Stimulated activated CD4-positive, alpha-beta T cell treated with anti-CD3 and anti-CD28 coated beads, Interleukin-4, amount 100 ng/mL, for 24 hours (primary cell): ENCODE measurements at regions not wholly inside any gene's neighbourhood (a gene's known extent, or its start where the extent isn't known, plus 50 kb on each side); places are given as distances from the start of the nearest gene placed in this dataset.

Experiments
- DNase-seq: peaks from one replicate; pipeline ENCODE4 v3.0.0-alpha.2; 2020

DNA sequence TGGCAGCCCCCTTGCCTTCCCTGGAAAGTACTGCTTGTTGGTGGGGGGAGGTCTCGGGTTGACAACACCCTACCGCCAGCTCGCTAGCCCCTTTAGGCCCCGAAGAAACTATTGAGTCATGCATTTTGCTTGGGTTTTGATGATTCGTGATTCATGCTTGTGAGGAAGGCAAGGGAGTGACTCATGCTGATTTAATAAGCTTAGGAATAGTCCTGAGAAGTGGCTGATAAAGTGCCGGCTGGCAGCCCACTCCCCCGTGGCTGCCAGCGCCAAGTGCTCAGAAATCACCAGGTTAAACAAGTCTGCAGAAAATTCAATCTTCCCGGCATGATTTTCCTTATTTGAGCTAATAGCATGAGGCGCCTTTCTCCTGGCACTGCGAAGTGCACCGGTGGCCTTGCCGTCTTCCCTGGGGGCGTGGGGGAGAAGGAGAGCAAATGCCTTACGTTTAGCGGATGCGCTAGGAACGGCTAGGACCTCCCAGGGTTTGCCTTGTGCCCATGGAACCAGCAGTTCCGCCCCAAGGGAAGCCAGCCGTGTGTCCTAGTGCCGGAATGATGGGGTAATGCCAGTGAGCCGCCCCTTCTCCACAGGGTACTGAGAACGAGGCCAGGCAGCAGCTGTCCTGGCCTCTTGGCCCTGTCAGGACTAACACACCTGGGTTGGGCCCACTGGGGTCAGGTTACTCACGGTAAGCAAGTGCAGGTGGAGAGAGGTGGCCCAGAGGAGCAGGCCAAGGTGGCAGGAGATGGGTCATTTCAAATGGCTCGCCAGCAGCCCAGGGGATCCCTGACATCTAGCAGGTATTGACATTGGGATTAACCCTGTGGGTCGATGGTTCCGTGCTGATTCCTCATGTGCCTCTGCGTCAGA lies 151.9 kb downstream of the MACROH2A1 start:
- DNase-seq, result no peak

DNA sequence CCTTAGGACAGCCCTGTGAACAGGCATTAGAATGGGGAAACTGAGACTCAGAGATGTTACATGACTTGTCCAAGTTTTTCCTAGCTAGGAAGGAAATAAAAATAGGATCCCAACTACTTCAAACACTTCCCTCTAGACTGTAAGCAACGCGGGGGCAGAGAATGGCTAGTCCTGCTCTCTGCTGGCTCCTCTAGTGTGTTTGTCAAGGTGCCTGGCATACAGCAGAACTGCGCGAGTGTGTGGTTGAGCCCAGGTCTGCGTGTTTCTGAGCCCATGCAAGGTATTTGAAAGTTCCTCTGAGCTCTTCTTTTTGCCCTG lies 152.5 kb downstream of the MACROH2A1 start:
- DNase-seq, result no peak

DNA sequence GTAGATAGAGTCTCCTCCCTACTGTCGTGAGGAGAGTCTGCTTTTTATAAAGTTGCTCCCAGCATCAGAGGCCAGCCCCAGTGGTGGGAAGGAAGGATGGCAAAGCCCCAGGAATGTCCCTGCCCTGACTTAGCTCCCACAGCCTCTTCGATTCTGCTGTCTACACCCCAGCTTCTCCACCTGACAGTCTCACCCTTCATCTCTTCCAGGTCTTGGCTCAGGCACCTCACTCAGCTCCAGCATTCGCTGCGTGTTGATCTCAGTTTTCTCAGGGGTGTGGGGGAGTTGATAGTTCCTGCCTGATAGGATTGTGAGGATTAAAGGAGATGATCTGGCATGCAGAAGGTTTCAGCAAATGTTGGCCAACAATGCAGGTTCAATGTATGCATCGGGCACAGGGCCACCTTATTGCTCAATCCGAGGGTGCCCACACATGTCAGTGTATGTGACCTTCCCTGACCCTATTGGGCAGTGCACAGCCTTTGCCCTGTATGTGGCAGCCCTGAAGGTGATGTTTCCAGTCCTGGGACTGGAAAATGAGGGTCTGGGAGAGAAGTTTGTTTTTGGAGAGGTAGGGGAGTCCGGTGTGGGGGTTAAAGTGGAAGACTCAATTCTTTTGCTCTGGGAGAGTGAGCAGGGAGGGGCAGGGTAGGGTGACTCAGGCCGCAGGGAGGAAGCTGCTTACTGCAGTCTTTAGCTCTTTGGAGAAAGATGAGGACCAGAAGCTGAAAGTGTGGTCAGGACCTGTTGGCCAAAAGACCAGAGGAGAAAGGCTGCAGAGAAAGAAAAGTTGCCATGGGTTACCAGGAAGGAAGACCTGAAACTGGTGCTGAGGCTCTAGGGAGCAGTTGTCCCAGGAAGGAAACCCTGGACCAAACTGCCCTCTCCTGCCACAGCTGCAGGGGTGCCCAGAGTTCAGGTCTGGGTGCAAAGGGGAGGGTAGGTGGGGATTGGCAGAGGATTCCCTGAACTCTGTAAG lies 153.2 kb downstream of the MACROH2A1 start:
- no peak for DNase-seq

DNA sequence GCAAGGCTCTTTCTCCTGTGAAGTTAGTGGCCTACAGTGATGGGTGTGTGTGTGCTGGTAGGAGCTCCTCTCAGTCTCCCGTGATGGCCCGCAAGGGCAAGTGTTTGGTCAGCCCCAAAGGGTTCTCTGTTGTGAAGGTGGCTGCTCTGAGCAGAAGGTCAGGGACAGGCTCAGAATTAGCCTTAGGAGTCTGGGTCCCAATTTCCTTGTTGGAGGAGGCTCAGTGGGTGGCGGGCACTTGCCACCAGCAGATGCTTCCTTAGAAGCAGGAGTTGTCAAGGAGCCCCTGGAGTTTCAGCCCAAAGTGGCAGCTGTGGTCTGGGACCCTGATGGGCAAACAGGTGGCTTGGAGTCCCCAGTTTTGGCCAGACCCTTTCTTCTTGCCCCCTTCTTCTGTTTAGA lies 154.4 kb downstream of the MACROH2A1 start:
- DNase-seq, result no peak

DNA sequence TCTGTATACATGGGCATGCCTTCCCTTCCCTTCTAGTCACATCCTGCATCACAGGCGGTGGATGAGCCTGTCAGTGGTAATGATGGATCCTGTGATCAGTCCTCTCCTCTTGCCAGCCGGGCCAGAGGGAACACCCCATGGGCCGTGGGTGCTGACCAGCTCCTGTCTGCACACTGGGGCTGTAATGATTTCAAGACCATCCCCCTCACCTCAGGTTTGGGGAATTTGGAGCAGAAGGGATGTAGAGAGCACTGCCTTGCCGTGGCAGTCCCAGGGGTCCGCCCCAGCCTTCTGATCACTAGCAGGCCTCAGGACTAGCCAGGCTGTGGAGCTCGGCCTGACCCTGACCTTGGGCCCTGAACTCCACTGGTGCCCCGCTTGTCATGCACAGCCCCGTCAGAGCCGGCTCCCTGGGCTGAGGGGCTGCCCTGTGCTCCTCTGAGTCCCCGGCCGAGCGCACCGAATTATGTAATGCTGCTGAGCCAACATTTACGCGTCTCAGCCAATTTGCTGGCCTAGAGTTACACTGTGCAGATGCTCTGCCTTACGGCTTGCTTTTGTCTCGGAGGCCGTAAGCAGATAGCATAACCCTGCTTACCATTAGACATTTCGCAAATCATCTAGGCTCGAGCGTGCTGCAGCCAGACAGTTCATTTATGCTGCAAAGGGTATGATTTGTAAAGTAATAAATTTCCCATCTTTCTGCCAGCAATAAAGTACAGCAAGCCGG lies 155.3 kb downstream of the MACROH2A1 start:
- no peak for DNase-seq

DNA sequence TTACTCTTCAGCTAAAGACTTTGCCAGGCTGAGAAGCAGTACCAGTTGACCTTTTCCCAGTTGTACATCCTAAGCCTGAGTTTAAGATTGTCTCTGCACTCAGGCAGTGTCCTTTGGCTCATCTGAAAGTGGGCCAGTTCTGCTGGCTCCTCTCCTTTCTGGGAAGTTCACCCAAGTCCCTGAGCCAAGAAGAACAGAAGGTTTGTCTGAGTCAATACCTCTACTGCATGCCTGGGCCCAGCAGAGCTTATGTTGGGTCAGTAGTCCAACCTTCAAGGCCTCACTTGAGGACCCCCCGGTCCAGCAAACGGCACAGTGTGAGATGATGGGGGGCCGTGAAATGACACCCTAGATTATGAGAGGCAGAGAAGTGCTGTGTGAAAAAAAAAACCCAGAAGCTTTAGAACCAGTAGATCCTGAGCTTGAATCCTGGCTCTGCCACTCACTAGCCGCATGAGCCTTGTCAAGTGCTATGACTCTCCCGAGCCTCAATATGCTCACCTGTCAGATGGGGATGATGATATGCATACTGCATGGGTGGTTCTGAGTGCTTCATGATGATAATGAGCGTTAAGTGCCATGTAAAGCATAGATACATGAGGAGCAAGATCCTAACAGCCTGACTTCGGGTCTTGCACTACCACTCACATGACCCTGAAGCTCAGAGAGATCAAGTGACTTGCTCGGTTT lies 156.0 kb downstream of the MACROH2A1 start:
- DNase-seq, result no peak

DNA sequence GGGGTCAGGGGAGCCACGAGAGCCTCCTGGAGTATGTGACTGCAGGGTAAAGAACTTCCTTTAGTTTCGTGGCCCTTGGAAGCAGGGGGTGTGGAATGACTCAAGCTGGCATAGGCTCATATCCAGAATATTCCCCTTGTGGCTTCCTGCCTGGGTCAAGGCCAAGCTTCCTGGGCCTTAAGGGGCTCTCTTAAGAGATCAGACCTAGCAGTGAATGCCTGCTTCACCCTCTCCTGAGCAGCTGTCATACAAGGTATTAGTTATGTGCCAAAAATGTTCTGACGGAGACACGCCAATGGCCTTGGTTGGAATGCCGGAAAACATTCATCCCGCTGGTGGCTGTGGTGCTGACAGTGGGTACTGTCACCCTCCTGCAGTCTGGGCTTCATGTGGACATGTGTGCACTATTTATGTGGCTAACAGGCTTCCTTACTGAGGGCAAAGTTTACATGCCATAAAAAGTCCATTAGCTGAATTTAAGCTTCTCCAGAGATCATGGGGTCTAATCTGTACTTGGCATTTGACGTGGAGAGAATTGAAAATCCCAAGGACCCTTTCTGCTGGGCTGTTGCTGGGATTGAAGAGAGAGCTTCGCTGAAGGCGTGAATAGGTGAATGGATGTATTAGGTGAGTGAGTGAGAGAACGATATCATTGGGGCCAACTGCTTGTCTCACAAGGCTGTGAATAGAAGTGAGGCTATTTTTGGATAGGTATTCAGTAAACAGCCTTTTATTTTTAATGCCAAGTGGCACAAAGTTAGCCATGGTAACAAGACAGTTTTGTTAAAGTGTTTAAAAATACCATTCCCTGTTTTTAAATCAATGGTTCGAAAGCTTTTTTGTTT lies 156.8 kb downstream of the MACROH2A1 start:
- DNase-seq, result no peak

DNA sequence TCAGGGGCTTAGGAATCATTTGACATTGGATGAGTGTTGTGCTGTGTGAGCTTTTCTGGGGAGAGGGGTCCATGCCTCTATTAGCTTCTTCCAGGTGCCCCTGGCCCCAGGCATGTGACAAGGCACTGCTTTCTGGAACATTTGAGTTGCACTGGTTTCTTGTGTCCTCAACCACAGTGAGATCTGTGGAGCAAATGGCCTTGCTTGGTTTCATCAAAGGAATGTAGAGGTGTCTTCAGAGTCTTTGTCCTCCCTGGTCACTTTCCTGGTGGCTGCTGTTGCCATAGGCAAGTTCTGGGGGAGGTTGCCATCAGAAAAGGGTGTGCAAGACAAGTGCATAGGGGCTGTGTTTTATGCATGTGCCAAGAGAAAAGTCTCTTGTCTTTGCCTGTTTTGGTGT lies 157.5 kb downstream of the MACROH2A1 start:
- DNase-seq, result no peak

DNA sequence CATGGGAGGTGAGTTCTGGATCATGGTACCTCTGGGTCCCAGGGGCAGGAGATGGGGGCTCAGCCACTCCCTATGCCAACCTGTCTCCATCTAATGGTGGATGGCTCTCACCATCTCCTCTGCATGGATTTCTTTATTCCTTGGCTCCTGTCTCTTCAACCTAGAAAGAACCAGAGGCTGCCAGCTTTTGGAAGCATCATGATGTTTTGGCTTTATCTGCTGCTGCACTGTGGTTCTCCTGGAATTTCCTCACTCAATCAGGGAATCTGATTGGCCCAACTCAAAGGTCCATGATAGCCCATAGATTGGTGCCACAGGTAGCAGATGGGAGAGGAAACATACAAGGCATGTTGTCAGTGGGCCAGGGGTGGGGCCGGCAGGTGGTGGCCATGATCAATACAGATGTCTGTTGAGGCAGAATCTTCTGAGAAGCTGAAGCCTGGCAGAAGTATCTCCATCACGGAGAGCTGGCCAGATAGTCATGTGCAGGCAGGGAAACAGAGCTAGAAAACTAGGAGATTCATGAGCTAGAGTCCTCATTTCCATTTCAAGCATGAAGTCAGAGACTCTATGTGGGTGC lies 158.2 kb downstream of the MACROH2A1 start:
- DNase-seq, result no peak

DNA sequence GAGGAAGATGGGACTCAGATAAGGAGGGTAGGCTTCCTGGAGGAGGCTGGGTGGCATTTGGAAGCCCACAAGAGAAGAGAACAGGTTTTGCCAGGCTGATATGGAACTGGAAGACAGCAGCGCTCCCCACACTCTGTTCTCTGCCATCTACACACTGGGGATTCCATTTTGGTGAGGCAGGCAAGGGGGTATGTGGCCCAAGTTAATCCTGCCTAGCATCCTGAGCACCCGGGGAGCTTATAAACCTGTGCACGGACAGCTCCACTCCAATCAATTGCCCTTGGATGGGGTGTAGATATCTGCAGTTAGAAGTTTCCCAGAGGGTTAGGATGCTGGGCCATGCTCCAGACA lies 158.8 kb downstream of the MACROH2A1 start:
- no peak for DNase-seq

DNA sequence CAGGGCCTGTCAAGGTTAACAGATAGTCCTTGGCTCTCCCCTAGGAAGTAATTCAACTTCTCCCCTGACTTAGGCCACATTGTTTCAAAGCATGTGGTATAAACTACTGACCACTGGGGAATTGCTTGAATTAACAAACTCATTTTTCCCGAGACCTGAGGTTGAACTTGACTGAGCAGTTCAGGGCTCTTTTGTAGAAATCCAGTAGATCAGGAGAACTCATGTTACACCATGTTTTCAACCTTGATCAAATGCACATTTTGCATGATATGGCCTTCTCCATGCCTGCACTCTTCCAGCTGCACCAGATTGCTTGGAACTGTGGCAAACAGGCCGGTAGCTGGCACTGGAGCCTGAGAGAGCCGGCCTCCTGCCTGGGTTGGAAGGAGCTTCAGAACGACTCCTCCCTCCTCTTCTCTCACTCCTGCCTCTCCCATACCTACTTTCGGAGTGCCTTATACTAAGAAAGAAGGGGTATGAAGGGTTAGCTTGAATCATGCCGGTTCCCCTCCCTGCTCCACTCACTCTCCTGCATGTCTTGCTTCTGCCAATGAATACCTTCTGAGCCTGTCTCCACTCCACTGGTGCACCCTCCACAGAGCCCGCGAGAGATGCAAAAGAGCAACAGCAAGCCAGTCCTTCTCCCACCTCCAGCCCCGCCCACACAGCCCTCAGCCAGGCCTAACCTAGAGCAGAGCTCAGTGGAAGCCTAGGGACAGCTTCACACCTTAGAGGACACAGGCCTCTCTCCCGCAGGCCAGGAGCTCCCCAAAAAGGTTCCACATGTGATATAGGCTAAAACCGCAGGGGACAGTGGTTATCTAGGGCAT lies 159.4 kb downstream of the MACROH2A1 start:
- no peak for DNase-seq

DNA sequence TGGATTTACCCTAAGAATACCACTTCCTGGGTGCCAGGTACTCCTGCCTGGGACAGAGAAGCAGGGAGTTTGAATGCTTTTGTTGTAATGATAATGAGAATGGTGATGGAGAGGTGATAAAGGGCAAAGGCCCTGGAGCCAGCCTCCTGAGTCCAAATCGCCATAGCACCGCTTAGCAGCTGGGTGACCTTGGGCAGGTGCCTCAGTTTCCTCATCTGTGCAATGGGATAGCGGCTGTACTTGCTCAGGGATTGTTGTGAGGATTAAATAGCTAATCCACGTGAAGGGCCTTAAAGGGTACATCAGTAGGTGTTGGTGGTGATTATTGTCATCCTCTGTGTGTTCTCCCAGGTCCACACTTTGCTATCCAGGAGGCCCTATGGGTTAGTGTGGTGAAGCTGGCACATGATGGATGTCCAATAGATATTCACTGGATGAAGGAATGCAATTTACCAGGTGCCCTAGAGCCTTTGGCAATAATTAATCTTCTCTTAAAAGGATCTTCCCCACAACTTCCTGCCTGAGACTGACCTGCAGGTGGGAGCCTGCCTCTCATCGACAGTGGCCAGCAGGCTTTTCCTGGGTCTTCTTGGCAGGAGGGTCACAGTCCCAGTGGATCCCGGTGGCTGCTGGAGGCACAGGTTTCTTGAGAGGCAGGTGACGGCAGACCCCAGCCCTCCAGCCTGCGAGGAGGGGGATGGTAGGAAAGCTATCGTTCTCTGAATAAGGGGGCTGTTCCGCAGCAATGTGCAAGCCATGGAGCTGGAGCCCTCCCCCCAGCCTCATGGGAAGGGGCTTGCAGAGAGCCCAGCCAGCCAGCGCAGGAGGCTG lies 160.2 kb downstream of the MACROH2A1 start:
- DNase-seq, result no peak

DNA sequence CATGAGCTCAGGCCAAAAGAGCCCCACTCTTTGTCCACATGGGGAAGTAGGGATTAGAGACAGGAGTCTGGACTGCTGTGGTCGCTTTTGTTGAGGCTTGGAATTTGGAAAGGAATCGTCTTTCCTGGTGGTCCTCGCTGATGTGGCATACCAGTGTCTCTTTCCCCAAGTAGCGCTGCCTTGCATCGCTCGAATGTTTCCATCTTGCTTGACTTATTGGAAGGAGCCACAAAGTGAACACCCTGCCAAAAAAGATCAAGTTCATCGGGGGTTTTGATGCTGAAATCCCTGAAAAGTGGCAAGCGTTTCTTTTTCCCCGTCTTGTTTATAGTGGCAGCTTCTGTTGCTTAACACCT lies 161.3 kb downstream of the MACROH2A1 start:
- no peak for DNase-seq

DNA sequence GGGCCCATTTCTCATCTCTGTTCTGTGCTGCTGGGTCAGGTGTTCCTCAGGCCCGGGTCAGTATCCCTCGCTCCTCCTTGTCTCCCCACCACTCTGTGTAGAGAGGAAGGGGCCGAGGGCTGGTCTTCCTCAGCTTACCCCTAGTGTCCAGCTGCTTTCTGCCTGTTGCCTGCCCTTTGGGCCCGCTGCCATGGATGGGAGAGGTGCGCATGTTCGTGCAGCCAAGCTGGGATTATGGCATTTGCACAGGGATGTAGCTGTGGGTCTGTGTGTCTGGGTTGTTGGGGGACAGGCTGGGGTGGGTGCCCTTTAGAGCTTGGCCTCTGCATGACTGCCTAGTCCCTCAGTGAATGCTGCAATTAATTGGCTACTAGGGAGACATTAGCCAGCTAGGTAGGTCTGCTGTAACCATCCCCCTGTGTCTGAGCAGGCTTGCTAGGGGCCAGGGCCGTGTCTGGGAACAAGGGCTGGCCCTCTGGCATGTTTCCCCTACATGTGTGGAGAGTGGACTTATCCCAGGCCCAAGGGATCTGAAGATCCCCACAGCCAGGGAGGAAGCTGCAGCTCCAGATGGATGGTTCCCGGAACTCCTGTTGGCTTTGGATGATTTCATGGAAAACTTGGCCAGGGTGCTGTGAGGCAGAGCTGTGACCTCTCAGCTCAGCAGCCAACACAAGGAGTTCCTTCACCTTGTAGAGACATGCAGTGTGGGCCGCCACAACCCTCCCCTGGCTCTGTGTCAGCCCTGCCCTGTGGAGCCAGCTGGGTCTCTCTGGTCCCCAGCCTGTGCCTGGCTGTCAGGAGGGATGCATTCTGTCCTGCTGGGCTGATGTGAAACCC lies 161.9 kb downstream of the MACROH2A1 start:
- DNase-seq, result no peak

DNA sequence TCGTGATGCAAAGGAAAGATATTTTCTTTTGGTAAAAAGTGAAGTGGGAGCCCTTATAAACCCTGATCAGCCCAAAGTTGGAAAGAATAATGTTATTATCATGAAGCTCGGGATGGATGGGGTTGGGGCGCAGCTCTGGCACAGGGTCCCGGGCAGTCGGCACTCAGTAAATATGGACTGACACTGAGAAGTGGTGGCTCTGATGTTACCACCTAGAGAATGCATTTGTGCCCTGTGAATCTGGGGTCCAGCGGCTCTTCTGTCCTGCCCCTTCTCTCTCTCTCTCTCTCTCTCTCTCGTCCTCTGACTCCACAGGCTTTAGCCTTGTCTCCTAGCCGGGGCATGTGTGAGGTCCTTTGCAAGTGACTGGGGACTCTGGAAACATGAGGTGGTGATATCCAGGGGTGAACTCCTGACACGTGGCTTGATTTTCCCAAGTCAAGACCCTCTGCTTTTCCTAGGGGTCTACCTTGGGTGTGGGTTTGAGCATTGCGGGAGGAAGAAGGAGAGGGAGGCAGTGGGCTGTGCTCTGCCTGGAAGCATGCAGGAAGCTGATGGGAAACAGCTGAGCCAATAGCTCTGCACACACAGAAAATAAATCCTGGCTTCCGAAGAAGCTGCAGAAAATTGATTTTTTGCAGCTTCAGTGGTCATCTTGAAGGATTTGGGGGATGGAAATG lies 162.7 kb downstream of the MACROH2A1 start:
- no peak for DNase-seq

DNA sequence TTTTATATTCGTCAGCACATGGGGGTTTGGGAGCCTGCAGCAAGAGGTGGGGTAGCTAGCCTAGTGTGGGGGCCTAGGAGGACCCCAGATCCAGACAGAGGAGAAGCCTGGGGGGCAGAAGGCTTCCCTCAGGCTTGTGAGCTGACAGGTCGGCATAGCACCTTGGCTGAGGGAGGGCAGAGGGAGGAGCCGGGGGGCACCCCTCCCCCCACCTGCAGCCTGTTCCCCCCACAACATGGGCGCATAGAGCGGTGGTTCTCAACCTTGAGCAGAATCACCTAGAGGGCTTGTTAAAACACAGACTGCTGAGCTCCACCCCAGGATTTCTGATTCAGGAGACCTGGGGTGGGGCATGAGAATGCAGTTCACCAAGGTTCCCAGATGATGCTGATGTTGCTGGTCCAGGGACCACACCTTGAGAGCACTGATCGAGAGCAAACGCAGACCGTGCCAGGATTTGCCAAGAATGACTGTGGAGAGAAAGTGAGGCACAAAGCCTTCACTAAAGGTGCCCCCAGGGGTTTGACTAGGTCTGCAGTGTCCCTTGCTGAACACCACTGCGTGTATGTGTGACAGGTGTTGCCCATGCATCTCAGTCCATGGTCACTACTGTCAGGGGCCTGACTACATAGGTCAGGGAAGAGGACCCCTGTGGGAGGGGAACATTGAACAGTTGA lies 163.3 kb downstream of the MACROH2A1 start:
- no peak for DNase-seq

DNA sequence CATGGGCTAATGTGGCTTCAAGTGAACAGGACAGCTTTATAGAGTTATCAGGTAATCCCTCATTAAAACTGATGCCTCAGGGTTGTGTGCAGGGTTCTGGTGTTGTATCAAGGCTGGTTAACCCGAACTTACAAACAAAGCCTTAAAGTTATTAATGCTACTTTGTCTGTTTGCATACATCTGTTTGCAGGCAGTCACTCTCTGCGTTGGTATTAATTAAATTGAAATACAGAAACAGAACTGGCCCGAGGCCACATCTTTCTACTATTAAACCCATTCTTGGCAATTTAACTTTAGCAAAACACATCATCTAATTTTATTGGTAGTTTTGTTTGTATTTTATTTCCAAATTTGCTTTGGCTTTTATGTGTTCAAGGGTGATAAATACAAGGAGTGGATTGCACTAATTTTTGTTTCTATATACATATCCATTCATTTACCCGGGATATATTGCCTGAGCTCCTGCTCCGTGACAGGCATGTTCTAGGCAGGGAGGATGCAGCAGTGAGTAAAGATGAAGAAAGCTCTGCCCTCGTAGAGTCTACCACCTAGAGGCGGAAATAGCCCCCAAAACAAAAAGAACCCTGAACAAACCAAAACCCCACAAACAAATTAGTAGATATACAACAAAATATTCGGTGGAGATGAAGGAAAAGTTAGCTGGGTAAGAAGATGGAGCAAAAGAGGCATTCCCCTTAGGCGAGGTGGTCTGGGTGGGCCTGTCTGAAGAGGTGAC lies 164.2 kb downstream of the MACROH2A1 start:
- DNase-seq, result no peak
